ENCODE measurements at regions not wholly inside any gene's neighbourhood (a gene's known extent, or its start where the extent isn't known, plus 50 kb on each side); places are given as distances from the start of the nearest gene placed in this dataset.

DNA sequence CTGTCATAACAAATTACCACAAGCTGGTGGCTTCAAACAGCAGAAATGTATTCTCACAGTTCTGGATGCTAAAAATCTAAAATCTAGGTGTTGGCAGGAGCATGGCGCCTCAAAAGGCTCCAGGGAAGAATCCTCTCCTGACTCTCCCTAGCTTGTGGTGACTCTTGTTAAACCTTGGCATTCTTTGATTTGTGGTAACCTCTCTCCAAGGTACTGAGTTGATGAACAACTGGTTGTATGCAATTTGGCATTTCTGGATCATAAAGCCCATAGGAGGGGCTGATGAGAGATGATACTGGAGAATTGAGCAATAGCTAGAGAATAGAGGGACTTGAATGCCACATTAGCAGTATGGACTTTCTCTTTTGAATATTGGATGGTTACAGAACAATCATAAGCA is 821.8 kb downstream of the TBL1XR1 start:
- peaks cover 0 to 5% of the 10 kb centered on the region in 2 donors for H3K9me3 ChIP-seq (replicated peaks in 1 of 2; ENCODE audit: control insufficient read depth in 1 of 2, insufficient read depth in 1 of 2, low read length in 2 of 2)
- Mint-ChIP-seq H3K27ac (no peak overlapping the region), H3K9me3 (peaks cover 0 to 8% (median 2%) of the 10 kb centered on the region in 7 donors), H3K4me3 (no peak overlapping the region), H3K4me1 (no peaks in the 10 kb centered on the region), H3K27me3 (ENCODE audit: low read depth in 3 of 3) (no peaks in the 10 kb centered on the region), H3K36me3 (no peaks in the 10 kb centered on the region)
- no peaks in the 10 kb centered on the region for H3K27me3 ChIP-seq (ENCODE audit: control insufficient read depth in 2 of 2, insufficient read depth in 2 of 2, low read length in 2 of 2)
- intact Hi-C loops (cut with micrococcal nuclease), result no loop called here
- H3K79me2 ChIP-seq (ENCODE audit: insufficient read depth, low read length), result no peaks in the 10 kb centered on the region
- H3K9ac ChIP-seq (ENCODE audit: insufficient read depth, low read length, poor library complexity, severe bottlenecking), result no peak overlapping the region
- no peaks in the 10 kb centered on the region for H3K36me3 ChIP-seq (replicated peaks in 1 of 2; ENCODE audit: control insufficient read depth in 1 of 2, insufficient read depth in 2 of 2, low read length in 2 of 2)
- H3K4me1 ChIP-seq (ENCODE audit: control insufficient read depth in 1 of 2, insufficient read depth in 2 of 2, low read length in 2 of 2), result no peaks in the 10 kb centered on the region
- no peak overlapping the region for H3K27ac ChIP-seq (ENCODE audit: low read depth in 1 of 2, low read length in 2 of 2)
- no peak overlapping the region for H3K4me2 ChIP-seq (replicated peaks; ENCODE audit: extremely low read depth, low read length, poor library complexity, severe bottlenecking)
- H4K20me1 ChIP-seq (ENCODE audit: insufficient read depth, low read length), result no peaks in the 10 kb centered on the region
- no peak overlapping the region for H3K4me3 ChIP-seq (replicated peaks in 1 of 3; ENCODE audit: low read depth in 2 of 3, low read length in 3 of 3)
- TF ChIP-seq, protein P1, sequence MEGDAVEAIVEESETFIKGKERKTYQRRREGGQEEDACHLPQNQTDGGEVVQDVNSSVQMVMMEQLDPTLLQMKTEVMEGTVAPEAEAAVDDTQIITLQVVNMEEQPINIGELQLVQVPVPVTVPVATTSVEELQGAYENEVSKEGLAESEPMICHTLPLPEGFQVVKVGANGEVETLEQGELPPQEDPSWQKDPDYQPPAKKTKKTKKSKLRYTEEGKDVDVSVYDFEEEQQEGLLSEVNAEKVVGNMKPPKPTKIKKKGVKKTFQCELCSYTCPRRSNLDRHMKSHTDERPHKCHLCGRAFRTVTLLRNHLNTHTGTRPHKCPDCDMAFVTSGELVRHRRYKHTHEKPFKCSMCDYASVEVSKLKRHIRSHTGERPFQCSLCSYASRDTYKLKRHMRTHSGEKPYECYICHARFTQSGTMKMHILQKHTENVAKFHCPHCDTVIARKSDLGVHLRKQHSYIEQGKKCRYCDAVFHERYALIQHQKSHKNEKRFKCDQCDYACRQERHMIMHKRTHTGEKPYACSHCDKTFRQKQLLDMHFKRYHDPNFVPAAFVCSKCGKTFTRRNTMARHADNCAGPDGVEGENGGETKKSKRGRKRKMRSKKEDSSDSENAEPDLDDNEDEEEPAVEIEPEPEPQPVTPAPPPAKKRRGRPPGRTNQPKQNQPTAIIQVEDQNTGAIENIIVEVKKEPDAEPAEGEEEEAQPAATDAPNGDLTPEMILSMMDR (IDR thresholded peaks at IDR 0.05), result no peak
- no CpG with 5 or more reads among the region's 1 CpG for WGBS (ENCODE audit: insufficient coverage)
- no peak overlapping the region for H2AFZ ChIP-seq (ENCODE audit: insufficient read depth, low read depth, low read length, poor library complexity, severe bottlenecking)
- DNase-seq, result no peak

DNA sequence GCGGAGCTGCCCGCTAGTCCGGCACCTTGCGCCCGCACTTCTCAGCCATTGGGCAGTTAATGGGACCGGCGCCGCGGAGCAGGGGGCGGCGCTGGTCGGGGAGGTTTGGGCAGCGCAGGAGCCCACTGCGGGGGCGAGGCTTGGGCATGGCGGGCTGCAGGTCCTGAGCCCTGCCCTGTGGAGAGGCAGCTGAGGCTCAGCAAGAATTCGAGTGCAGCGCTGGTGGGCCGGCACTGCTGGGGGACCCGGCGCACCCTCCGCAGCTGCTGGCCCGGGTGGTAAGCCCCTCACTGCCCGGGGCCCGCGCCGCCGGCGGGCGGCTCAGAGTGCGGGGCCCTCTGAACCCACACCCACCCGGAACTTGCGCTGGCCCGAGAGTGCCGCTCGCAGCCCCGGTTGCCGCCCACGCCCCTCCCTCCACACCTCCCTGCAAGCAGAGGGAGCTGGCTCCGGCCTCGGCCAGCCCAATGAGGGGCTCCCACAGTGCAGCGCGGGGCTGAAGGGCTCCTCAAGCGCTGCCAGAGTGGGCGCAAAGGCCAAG is 835.0 kb downstream of the TBL1XR1 start:
- no peak overlapping the region for H3K27ac Mint-ChIP-seq
- Histone ChIP-seq H3K4me1 (ENCODE audit: control insufficient read depth in 1 of 2, insufficient read depth in 2 of 2, low read length in 2 of 2) (no peaks in the 10 kb centered on the region), H3K36me3 (replicated peaks in 1 of 2; ENCODE audit: control insufficient read depth in 1 of 2, insufficient read depth in 2 of 2, low read length in 2 of 2) (no peaks in the 10 kb centered on the region), H3K27me3 (ENCODE audit: control insufficient read depth in 2 of 2, insufficient read depth in 2 of 2, low read length in 2 of 2) (no peaks in the 10 kb centered on the region), H3K9me3 (replicated peaks in 1 of 2; ENCODE audit: control insufficient read depth in 1 of 2, insufficient read depth in 1 of 2, low read length in 2 of 2) (peaks cover 19 to 20% of the 10 kb centered on the region in 2 donors), H4K20me1 (ENCODE audit: insufficient read depth, low read length) (no peaks in the 10 kb centered on the region), H3K4me2 (replicated peaks; ENCODE audit: extremely low read depth, low read length, poor library complexity, severe bottlenecking) (no peak overlapping the region), H3K27ac (ENCODE audit: low read depth in 1 of 2, low read length in 2 of 2) (no peak overlapping the region), H3K79me2 (ENCODE audit: insufficient read depth, low read length) (no peaks in the 10 kb centered on the region), H3K9ac (ENCODE audit: insufficient read depth, low read length, poor library complexity, severe bottlenecking) (no peak overlapping the region), H3K4me3 (replicated peaks in 1 of 3; ENCODE audit: low read depth in 2 of 3, low read length in 3 of 3) (no peak overlapping the region), H2AFZ (ENCODE audit: insufficient read depth, low read depth, low read length, poor library complexity, severe bottlenecking) (no peak overlapping the region)
- H3K9me3 Mint-ChIP-seq, result peaks cover 6 to 10% (median 8%) of the 10 kb centered on the region in 7 donors
- H3K27me3 Mint-ChIP-seq (ENCODE audit: low read depth in 3 of 3), result no peaks in the 10 kb centered on the region
- DNase-seq, result no peak
- no peaks in the 10 kb centered on the region for H3K36me3 Mint-ChIP-seq
- TF ChIP-seq, protein P1 (IDR thresholded peaks at IDR 0.05), result no peak
- no peak overlapping the region for H3K4me3 Mint-ChIP-seq
- WGBS (ENCODE audit: insufficient coverage), result 90% methylated on average over 36 of the region's 45 CpGs
- no peaks in the 10 kb centered on the region for H3K4me1 Mint-ChIP-seq
- intact Hi-C loops (cut with micrococcal nuclease), result no loop called here
